A549 (cell line): ENCODE measurements at regions not wholly inside any gene's neighbourhood (a gene's known extent, or its start where the extent isn't known, plus 50 kb on each side); places are given as distances from the start of the nearest gene placed in this dataset.

Experiments used
- ATAC-seq, 2 experiments: fragments of 200-7000 bp in 1 of 2; fragments of >200 bp in 1 of 2; cut with Nextera tagmentation in 1 of 2; cut with Tn5 transposase in 1 of 2; 3 replicates each; pipeline versions ENCODE4 v1.8.0 to v1.9.1; 2018 to 2020; ENCODE audit warnings: mild to moderate bottlenecking in 1 of 2, moderate library complexity in 1 of 2
- CTCF ChIA-PET: fragments of 300-600 bp; sonication (Branson Sonifier 250); formaldehyde crosslinking; extraction: SDS; loops from one replicate; lab custom pipeline; 2021; ENCODE audit warnings: antibody characterized with exemption, inconsistent platforms; lab: Yijun Ruan, JAX
- POLR2A ChIA-PET: fragments of 350-600 bp; formaldehyde crosslinking; extraction: SDS; loops from one replicate; lab custom pipeline; 2021; ENCODE audit warnings: antibody characterized with exemption, inconsistent platforms; lab: Yijun Ruan, JAX
- DNase-seq, 2 experiments: peaks; one replicate each; pipeline versions ENCODE4 v3.0.0 to v3.0.0-alpha.2; 2011 to 2016; ENCODE audit warnings: low read depth in 1 of 2, low spot score in 1 of 2
- FAIRE-seq: peaks from 2 replicates; lab custom pipeline; 2011; peaks lifted over from hg19 to GRCh38; lab: Jason Lieb, UNC
- H3K27ac ChIP-seq, 2 experiments: fragments of >200 bp; sonication (Bioruptor Twin); formaldehyde crosslinking; 3 replicates each; pipeline ENCODE4 v1.5.1; 2016 to 2017
- H3K4me1 ChIP-seq: fragments of >200 bp; sonication (Bioruptor Twin); formaldehyde crosslinking; 3 replicates; pipeline ENCODE4 v1.6.1; 2016
- H3K4me2 ChIP-seq: fragments of >200 bp; sonication (Bioruptor Twin); formaldehyde crosslinking; 3 replicates; pipeline ENCODE4 v1.6.1; 2016
- H3K4me3 ChIP-seq: fragments of >200 bp; sonication (Bioruptor Twin); formaldehyde crosslinking; 3 replicates; pipeline ENCODE4 v1.5.1; 2016
- H3K9me3 ChIP-seq: fragments of >200 bp; sonication (Bioruptor Twin); formaldehyde crosslinking; 3 replicates; pipeline ENCODE4 v1.6.1; 2016
- ATOH8 ChIP-seq: fragments of 250-450 bp; sonication (Bioruptor Pico); IDR thresholded peaks from 2 replicates; pipeline ENCODE4 v1.5.0; 2020; ENCODE audit warnings: low read depth, mild to moderate bottlenecking, moderate library complexity
- CBX2 ChIP-seq: fragments of 200-600 bp; sonication (generic); IDR thresholded peaks from 2 replicates; pipeline ENCODE4 v1.6.1; 2016; ENCODE audit warnings: low read depth, mild to moderate bottlenecking, borderline replicate concordance
- CBX8 ChIP-seq: fragments of 200-600 bp; sonication (generic); IDR thresholded peaks from 2 replicates; pipeline ENCODE4 v1.6.1; 2016
- EP300 ChIP-seq, 2 experiments: fragments of >200 bp; sonication (Bioruptor Twin); formaldehyde crosslinking; IDR thresholded peaks; 2 replicates in 1 of 2; 3 replicates in 1 of 2; pipeline ENCODE4 v1.6.1; 2016 to 2017
- ESRRA ChIP-seq: fragments of 150-350 bp; IDR thresholded peaks from 2 replicates; pipeline ENCODE4 v1.6.1; 2014; ENCODE audit warnings: mild to moderate bottlenecking, low read length, borderline replicate concordance
- FOSL2 ChIP-seq, 2 experiments: fragments of 450-650 bp in 1 of 2; fragments of >200 bp in 1 of 2; sonication (Bioruptor Twin) in 1 of 2; formaldehyde crosslinking; IDR thresholded peaks; 2 replicates each; pipeline versions ENCODE4 v1.5.0 to v1.6.1; 2016 to 2020; ENCODE audit warnings: mild to moderate bottlenecking in 1 of 2, moderate library complexity in 1 of 2
- GATA3 ChIP-seq: IDR thresholded peaks from 2 replicates; pipeline ENCODE4 v1.6.1; 2012; ENCODE audit warnings: borderline replicate concordance
- HES2 ChIP-seq: fragments of >200 bp; sonication (Bioruptor Twin); formaldehyde crosslinking; IDR thresholded peaks from 2 replicates; pipeline ENCODE4 v1.6.1; 2016
- HMGXB4 ChIP-seq: fragments of 250-450 bp; sonication (Bioruptor Pico); IDR thresholded peaks from 2 replicates; pipeline ENCODE4 v1.5.0; 2021; ENCODE audit warnings: mild to moderate bottlenecking, moderate library complexity, borderline replicate concordance
- HOXB13 ChIP-seq: fragments of 250-450 bp; sonication (Bioruptor Pico); IDR thresholded peaks from 2 replicates; pipeline ENCODE4 v1.5.0; 2020; ENCODE audit warnings: low read depth, mild to moderate bottlenecking, moderate library complexity
- JUN ChIP-seq, 2 experiments: fragments of >200 bp; sonication (Bioruptor Twin); formaldehyde crosslinking; IDR thresholded peaks; 2 replicates in 1 of 2; 3 replicates in 1 of 2; pipeline ENCODE4 v1.6.1; 2016 to 2017
- JUNB ChIP-seq: fragments of >200 bp; sonication (Bioruptor Twin); formaldehyde crosslinking; IDR thresholded peaks from 2 replicates; pipeline ENCODE4 v1.6.1; 2016
- KDM5A ChIP-seq: fragments of 200-600 bp; sonication (generic); IDR thresholded peaks from 2 replicates; pipeline ENCODE4 v1.6.1; 2016; ENCODE audit warnings: antibody characterized with exemption, mild to moderate bottlenecking
- MAX ChIP-seq: IDR thresholded peaks from 2 replicates; pipeline ENCODE4 v1.6.1; 2012
- NPAS2 ChIP-seq: fragments of 250-450 bp; sonication (Bioruptor Pico); IDR thresholded peaks from 2 replicates; pipeline ENCODE4 v1.8.0; 2022; ENCODE audit warnings: mild to moderate bottlenecking, moderate library complexity, borderline replicate concordance
- PBX3 ChIP-seq: IDR thresholded peaks from 2 replicates; pipeline ENCODE4 v1.6.1; 2012
- PHF8 ChIP-seq: fragments of 200-600 bp; sonication (generic); IDR thresholded peaks from 2 replicates; pipeline ENCODE4 v1.6.1; 2016; ENCODE audit warnings: low read depth, mild to moderate bottlenecking, antibody characterized with exemption, moderate library complexity, borderline replicate concordance
- RCOR1 ChIP-seq: fragments of 150-350 bp; IDR thresholded peaks from 2 replicates; pipeline ENCODE4 v1.6.1; 2014; ENCODE audit warnings: antibody characterized with exemption, low read length, low read depth
- REST ChIP-seq: fragments of 200-600 bp; sonication (generic); IDR thresholded peaks from 2 replicates; pipeline ENCODE4 v1.6.1; 2016; ENCODE audit warnings: antibody characterized with exemption, mild to moderate bottlenecking, moderate library complexity
- SMC3 ChIP-seq: fragments of >200 bp; sonication (Bioruptor Twin); formaldehyde crosslinking; IDR thresholded peaks from 3 replicates; pipeline ENCODE4 v1.6.1; 2018; ENCODE audit warnings: inconsistent platforms
- TP53 ChIP-seq: fragments of 250-450 bp; sonication (Bioruptor Pico); IDR thresholded peaks from 2 replicates; pipeline ENCODE4 v1.5.0; 2021; ENCODE audit warnings: mild to moderate bottlenecking, moderate library complexity
- USF2 ChIP-seq: fragments of 450-650 bp; IDR thresholded peaks from 2 replicates; pipeline ENCODE4 v1.6.1; 2014; ENCODE audit warnings: antibody characterized with exemption
- ZNF302 ChIP-seq: fragments of 250-450 bp; sonication (Bioruptor Pico); IDR thresholded peaks from 2 replicates; pipeline ENCODE4 v1.9.0; 2021; ENCODE audit warnings: inconsistent platforms, mild to moderate bottlenecking, moderate library complexity
- WGBS: methylation state at CpG from one replicate; pipeline ENCODE4 v1.1.6; 2017; ENCODE audit errors: missing lambda C conversion rate; 5-methylcytosine and 5-hydroxymethylcytosine counted together

GRCh38 chr9:107742531-107743309 lies 253.2 kb upstream of the KLF4 start:
- POLR2A ChIA-PET: no interaction called here
- WGBS: 93% methylated on average over 10 of the region's 10 CpGs
- CTCF ChIA-PET: interaction anchor here (0.6 to 1.2 kb wide), 5 partner anchors 8 to 1009 kb away, joined by 3 read pairs; no protein-coding TSS in a partner anchor
- Histone ChIP-seq H3K9me3 (no peaks in the 10 kb centered on the region), H3K4me2 (no peak overlapping the region), H3K4me1 (peaks cover 22% of the 10 kb centered on the region), H3K4me3 (no peak overlapping the region), H3K27ac (no peak overlapping the region)
- DNase-seq: no peak
- TF ChIP-seq KDM5A (no peak), MAX (no peak), REST (no peak), ESRRA (no peak), CBX2 (no peak), NPAS2 (CRISPR knock-in tag) (no peak), HES2 (no peak), ZNF302 (no peak), FOSL2 (IDR thresholded peaks at IDR 0.05) (no peak), FOSL2 (CRISPR knock-in tag; IDR thresholded peaks at IDR 0.05) (no peak), PBX3 (no peak), HOXB13 (no peak), SMC3 (no peak), JUNB (no peak), EP300 (IDR thresholded peaks at IDR 0.05) (no peak), PHF8 (no peak)
- no peak for FAIRE-seq
- no peak for ATAC-seq

GRCh38 chr9:107740088-107740980 lies 250.8 kb upstream of the KLF4 start:
- no peak for DNase-seq
- ATAC-seq: no peak; a peak in 1 of 6 replicates
- TF ChIP-seq JUN (IDR thresholded peaks at IDR 0.05): no peak
- no peak for TF ChIP-seq HMGXB4 (CRISPR knock-in tag)
- no peak for TF ChIP-seq KDM5A
- TF ChIP-seq GATA3: no peak
- no peak for TF ChIP-seq RCOR1
- TF ChIP-seq ATOH8 (CRISPR knock-in tag): no peak
- TF ChIP-seq CBX8: no peak
- no peak for TF ChIP-seq TP53
- no peak for TF ChIP-seq USF2
- no peak for TF ChIP-seq PBX3
- CTCF ChIA-PET: interaction anchor here (0.7 to 1.6 kb wide), 5 partner anchors 11 to 360 kb away, joined by 3 to 4 read pairs (median 3); no protein-coding TSS in a partner anchor
- Histone ChIP-seq H3K4me3 (no peak overlapping the region), H3K9me3 (no peaks in the 10 kb centered on the region), H3K4me1 (peaks cover 24% of the 10 kb centered on the region), H3K27ac (no peak overlapping the region), H3K4me2 (0 out of 3 replicates have a peak overlapping the region, but pooled peaks have one; percentile 12)
- POLR2A ChIA-PET: no interaction called here
- FAIRE-seq: no peak
- 77% methylated on average over 10 of the region's 10 CpGs for WGBS
